ENCODE measurements at regions not wholly inside any gene's neighbourhood (a gene's known extent, or its start where the extent isn't known, plus 50 kb on each side); places are given as distances from the start of the nearest gene placed in this dataset.

GRCh38 chr3:66620296-66620695 is 119.5 kb upstream of the LRIG1 start:
- TF ChIP-seq SP2 (IDR thresholded peaks at IDR 0.05; ENCODE audit: low read length), result no peak
- TF ChIP-seq RFX5 (IDR thresholded peaks at IDR 0.05; ENCODE audit: borderline replicate concordance, low read depth, low read length), result no peak
- no peak for TF ChIP-seq CTCF (IDR thresholded peaks at IDR 0.05; ENCODE audit: control extremely low read depth in 1 of 3, insufficient read depth in 1 of 3, low read depth in 1 of 3, low read length in 3 of 3)
- TF ChIP-seq SUZ12 (IDR thresholded peaks at IDR 0.05; ENCODE audit: low read length), result no peak
- TF ChIP-seq POLR2A (IDR thresholded peaks at IDR 0.05; ENCODE audit: control extremely low read depth in 1 of 2, low read depth in 2 of 2, low read length in 2 of 2), result no peak
- no peak for TF ChIP-seq POLR2AphosphoS5 (IDR thresholded peaks at IDR 0.05; ENCODE audit: low read depth, low read length)
- no peak for TF ChIP-seq RAD21 (IDR thresholded peaks at IDR 0.05 in 1 of 2, conservative IDR thresholded peaks at IDR 0.05 in 1 of 2; ENCODE audit: low read depth in 2 of 2, low read length in 2 of 2)
- TF ChIP-seq CTBP2 (IDR thresholded peaks at IDR 0.05; ENCODE audit: borderline replicate concordance, insufficient read depth, insufficient read length, low read length), result no peak
- no peak for TF ChIP-seq TAF1 (IDR thresholded peaks at IDR 0.05; ENCODE audit: low read depth, low read length)
- no peak for TF ChIP-seq SIRT6 (IDR thresholded peaks at IDR 0.05; ENCODE audit: low read length)

Data from H1 (cell line).